ENCODE measurements at regions not wholly inside any gene's neighbourhood (a gene's known extent, or its start where the extent isn't known, plus 50 kb on each side); places are given as distances from the start of the nearest gene placed in this dataset.
"Not testable (repeated sequence)": the region's sequence is repeated elsewhere in the genome, so short reads cannot be mapped to it uniquely, and the experiment has no call there.

DNA sequence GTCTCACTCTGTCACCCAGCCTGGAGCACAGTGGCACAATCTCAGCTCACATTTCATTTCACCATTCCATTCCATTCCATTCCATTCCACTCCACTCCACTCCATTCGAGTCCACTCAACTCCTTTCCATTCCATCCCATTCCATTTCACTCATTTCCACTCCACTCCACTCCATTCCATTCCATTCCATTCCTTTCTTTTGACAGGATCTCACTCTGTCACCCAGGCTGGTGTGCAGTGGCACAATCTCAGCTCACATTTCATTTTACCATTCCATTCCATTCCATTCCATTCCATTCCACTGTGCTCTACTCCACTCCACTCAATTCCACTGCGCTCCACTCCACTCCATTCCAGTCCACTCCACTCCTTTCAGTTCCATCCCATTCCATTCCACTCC lies 639.6 kb downstream of the TP53TG3F start:
- TF ChIP-seq, protein P1, sequence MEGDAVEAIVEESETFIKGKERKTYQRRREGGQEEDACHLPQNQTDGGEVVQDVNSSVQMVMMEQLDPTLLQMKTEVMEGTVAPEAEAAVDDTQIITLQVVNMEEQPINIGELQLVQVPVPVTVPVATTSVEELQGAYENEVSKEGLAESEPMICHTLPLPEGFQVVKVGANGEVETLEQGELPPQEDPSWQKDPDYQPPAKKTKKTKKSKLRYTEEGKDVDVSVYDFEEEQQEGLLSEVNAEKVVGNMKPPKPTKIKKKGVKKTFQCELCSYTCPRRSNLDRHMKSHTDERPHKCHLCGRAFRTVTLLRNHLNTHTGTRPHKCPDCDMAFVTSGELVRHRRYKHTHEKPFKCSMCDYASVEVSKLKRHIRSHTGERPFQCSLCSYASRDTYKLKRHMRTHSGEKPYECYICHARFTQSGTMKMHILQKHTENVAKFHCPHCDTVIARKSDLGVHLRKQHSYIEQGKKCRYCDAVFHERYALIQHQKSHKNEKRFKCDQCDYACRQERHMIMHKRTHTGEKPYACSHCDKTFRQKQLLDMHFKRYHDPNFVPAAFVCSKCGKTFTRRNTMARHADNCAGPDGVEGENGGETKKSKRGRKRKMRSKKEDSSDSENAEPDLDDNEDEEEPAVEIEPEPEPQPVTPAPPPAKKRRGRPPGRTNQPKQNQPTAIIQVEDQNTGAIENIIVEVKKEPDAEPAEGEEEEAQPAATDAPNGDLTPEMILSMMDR (IDR thresholded peaks at IDR 0.05; ENCODE audit: extremely low read depth in 1 of 2, insufficient read depth in 1 of 2, low read depth in 1 of 2, low read length in 2 of 2): not testable (repeated sequence)
- TF ChIP-seq, protein P2, sequence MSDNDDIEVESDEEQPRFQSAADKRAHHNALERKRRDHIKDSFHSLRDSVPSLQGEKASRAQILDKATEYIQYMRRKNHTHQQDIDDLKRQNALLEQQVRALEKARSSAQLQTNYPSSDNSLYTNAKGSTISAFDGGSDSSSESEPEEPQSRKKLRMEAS (IDR thresholded peaks at IDR 0.05; ENCODE audit: insufficient read depth, insufficient read length): not testable (repeated sequence)
- TF ChIP-seq MYC (IDR thresholded peaks at IDR 0.05; ENCODE audit: low read depth, low read length); POLR2A (IDR thresholded peaks at IDR 0.05; ENCODE audit: low read depth, low read length); JUN (IDR thresholded peaks at IDR 0.05; ENCODE audit: borderline replicate concordance, insufficient read depth, insufficient read length, low read depth); POLR2AphosphoS5 (IDR thresholded peaks at IDR 0.05; ENCODE audit: insufficient read depth, low read depth, low read length); EZH2 (IDR thresholded peaks at IDR 0.05; ENCODE audit: borderline replicate concordance, low read depth, low read length, severe bottlenecking); FOS (IDR thresholded peaks at IDR 0.05; ENCODE audit: borderline replicate concordance, insufficient read depth, low read length): not testable (repeated sequence)

Data from endothelial cell of umbilical vein (primary cell).